Hepatocyte (in vitro differentiated cells): ENCODE measurements at regions not wholly inside any gene's neighbourhood (a gene's known extent, or its start where the extent isn't known, plus 50 kb on each side); places are given as distances from the start of the nearest gene placed in this dataset.

Experiments
- EZH2phosphoT487 ChIP-seq: fragments of 200-600 bp; sonication (generic); IDR thresholded peaks from one replicate; pipeline ENCODE4 v1.6.1; 2018; ENCODE audit warnings: antibody characterized with exemption, mild to moderate bottlenecking, low read depth, moderate library complexity; ENCODE audit not compliant: unreplicated experiment, severe bottlenecking
- TF ChIP-seq, protein P1 (sequence below): fragments of 200-600 bp; sonication (generic); IDR thresholded peaks from 2 replicates; pipeline ENCODE4 v1.5.1; 2016; ENCODE audit warnings: antibody characterized with exemption, mild to moderate bottlenecking; ENCODE audit not compliant: poor library complexity

DNA sequence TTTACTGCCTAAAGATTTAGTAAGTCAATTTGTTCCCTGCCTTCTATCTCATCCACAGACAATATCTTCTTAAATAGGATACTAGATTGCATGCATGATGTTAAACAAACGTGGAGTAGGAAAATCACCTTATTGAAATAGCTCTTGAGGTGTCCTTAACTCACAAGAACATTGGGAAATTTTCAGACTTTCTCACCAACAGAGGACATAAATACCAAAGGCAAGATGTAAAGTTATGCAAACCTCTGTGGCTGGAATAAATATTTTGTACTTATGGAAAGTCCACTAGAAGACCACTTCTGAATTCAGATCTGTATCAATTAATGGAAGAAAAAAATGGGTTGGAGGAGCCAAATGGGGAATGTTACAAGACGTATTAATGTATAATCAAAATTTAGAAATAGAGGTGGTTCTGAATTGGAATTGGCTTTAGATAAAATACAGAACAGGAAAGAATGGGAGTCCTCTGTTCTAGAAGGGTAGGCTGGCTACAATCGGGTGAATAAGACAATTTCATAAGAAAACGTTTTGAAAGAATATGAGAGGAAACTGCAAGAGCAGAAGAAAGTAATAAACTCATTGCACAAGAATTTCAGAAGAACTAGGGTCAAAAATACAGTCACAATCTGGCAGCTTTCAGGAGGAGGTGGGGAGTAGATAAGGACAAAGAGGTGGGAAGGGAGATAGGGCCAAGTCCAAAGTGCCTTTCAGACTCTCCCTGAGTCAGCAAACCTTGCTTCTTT is 69.3 kb upstream of the FN1 start:
- TF ChIP-seq, protein P1, sequence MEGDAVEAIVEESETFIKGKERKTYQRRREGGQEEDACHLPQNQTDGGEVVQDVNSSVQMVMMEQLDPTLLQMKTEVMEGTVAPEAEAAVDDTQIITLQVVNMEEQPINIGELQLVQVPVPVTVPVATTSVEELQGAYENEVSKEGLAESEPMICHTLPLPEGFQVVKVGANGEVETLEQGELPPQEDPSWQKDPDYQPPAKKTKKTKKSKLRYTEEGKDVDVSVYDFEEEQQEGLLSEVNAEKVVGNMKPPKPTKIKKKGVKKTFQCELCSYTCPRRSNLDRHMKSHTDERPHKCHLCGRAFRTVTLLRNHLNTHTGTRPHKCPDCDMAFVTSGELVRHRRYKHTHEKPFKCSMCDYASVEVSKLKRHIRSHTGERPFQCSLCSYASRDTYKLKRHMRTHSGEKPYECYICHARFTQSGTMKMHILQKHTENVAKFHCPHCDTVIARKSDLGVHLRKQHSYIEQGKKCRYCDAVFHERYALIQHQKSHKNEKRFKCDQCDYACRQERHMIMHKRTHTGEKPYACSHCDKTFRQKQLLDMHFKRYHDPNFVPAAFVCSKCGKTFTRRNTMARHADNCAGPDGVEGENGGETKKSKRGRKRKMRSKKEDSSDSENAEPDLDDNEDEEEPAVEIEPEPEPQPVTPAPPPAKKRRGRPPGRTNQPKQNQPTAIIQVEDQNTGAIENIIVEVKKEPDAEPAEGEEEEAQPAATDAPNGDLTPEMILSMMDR = no peak
- no peak for TF ChIP-seq EZH2phosphoT487
